HL-60 (cell line): ENCODE measurements at regions not wholly inside any gene's neighbourhood (a gene's known extent, or its start where the extent isn't known, plus 50 kb on each side); places are given as distances from the start of the nearest gene placed in this dataset.

Experiments
- CTCF ChIP-seq: IDR thresholded peaks from one replicate; pipeline ENCODE4 v1.5.1; 2011; ENCODE audit warnings: low read length, control low read depth, inconsistent platforms; ENCODE audit not compliant: insufficient read depth
- GABPA ChIP-seq: IDR thresholded peaks from 2 replicates; pipeline ENCODE4 v1.6.1; 2012; ENCODE audit warnings: low read depth
- POLR2AphosphoS5 ChIP-seq: IDR thresholded peaks from 2 replicates; pipeline ENCODE4 v1.6.1; 2012; ENCODE audit warnings: low read depth
- SPI1 ChIP-seq: IDR thresholded peaks from 2 replicates; pipeline ENCODE4 v1.6.1; 2012; ENCODE audit warnings: low read depth, mild to moderate bottlenecking, borderline replicate concordance

GRCh38 chr14:87409393-87409792, 583.6 kb downstream of the GALC start:
- TF ChIP-seq SPI1 = no peak
- TF ChIP-seq CTCF = no peak
- no peak for TF ChIP-seq GABPA
- TF ChIP-seq POLR2AphosphoS5 = no peak
